Neural progenitor cell (in vitro differentiated cells): ENCODE measurements at regions not wholly inside any gene's neighbourhood (a gene's known extent, or its start where the extent isn't known, plus 50 kb on each side); places are given as distances from the start of the nearest gene placed in this dataset.

ENCODE experiments used
- DNase-seq: peaks from one replicate; pipeline ENCODE4 v3.0.0-alpha.2; 2016; ENCODE audit warnings: low spot score
- H2AFZ ChIP-seq: fragments of 200-600 bp; sonication (generic); replicated peaks from 2 replicates; pipeline ENCODE4 v1.6.1; 2016; ENCODE audit warnings: antibody characterized with exemption
- H3F3A ChIP-seq: fragments of 200-600 bp; sonication (generic); 2 replicates; pipeline ENCODE4 v1.6.1; 2016; ENCODE audit warnings: antibody characterized with exemption, low read depth
- H3K27ac ChIP-seq: fragments of 200-600 bp; sonication (generic); 2 replicates; pipeline ENCODE4 v1.5.1; 2016; ENCODE audit warnings: mild to moderate bottlenecking
- H3K27me3 ChIP-seq: fragments of 200-600 bp; sonication (generic); 2 replicates; pipeline ENCODE4 v1.6.1; 2016; ENCODE audit warnings: mild to moderate bottlenecking, moderate library complexity
- H3K36me3 ChIP-seq: fragments of 200-600 bp; sonication (generic); 2 replicates; pipeline ENCODE4 v1.5.1; 2016
- H3K4me1 ChIP-seq: fragments of 200-600 bp; sonication (generic); 2 replicates; pipeline ENCODE4 v1.6.1; 2016; ENCODE audit warnings: mixed run types
- H3K4me2 ChIP-seq: fragments of 200-600 bp; sonication (generic); 2 replicates; pipeline ENCODE4 v1.6.1; 2016
- H3K4me3 ChIP-seq: fragments of 200-600 bp; sonication (generic); 2 replicates; pipeline ENCODE4 v1.5.1; 2016
- H3K79me2 ChIP-seq: fragments of 200-600 bp; sonication (generic); 2 replicates; pipeline ENCODE4 v1.6.1; 2016; ENCODE audit warnings: low read depth
- H3K9ac ChIP-seq: fragments of 200-600 bp; sonication (generic); 2 replicates; pipeline ENCODE4 v1.6.1; 2016
- H3K9me3 ChIP-seq: fragments of 200-600 bp; sonication (generic); 2 replicates; pipeline ENCODE4 v1.5.1; 2016; ENCODE audit warnings: low read depth
- H4K20me1 ChIP-seq: fragments of 200-600 bp; sonication (generic); 2 replicates; pipeline ENCODE4 v1.6.1; 2016; ENCODE audit warnings: low read depth
- H3K27ac Mint-ChIP-seq: 3 replicates; pipeline ENCODE4 v1.8.0; 2021; ENCODE audit warnings: mixed read lengths
- H3K27me3 Mint-ChIP-seq: 2 replicates; pipeline ENCODE4 v1.8.0; 2022; ENCODE audit warnings: low read depth, mild to moderate bottlenecking, inconsistent platforms, moderate library complexity, mixed read lengths; ENCODE audit not compliant: insufficient read depth
- H3K36me3 Mint-ChIP-seq: 3 replicates; pipeline ENCODE4 v1.8.0; 2021; ENCODE audit warnings: mixed read lengths
- H3K4me1 Mint-ChIP-seq: 3 replicates; pipeline ENCODE4 v1.8.0; 2021; ENCODE audit warnings: mixed read lengths
- H3K4me3 Mint-ChIP-seq: 3 replicates; pipeline ENCODE4 v1.8.0; 2021; ENCODE audit warnings: mild to moderate bottlenecking, moderate library complexity, mixed read lengths
- H3K9me3 Mint-ChIP-seq: 3 replicates; pipeline ENCODE4 v1.8.0; 2020; ENCODE audit warnings: mixed read lengths
- EZH2 ChIP-seq: fragments of 200-600 bp; sonication (generic); IDR thresholded peaks from 2 replicates; pipeline ENCODE4 v1.6.1; 2017; ENCODE audit warnings: antibody characterized with exemption, mild to moderate bottlenecking, moderate library complexity
- EZH2phosphoT487 ChIP-seq: fragments of 200-600 bp; sonication (generic); IDR thresholded peaks from 2 replicates; pipeline ENCODE4 v1.6.1; 2017; ENCODE audit warnings: antibody characterized with exemption
- TF ChIP-seq, protein P1 (sequence below): fragments of 200-600 bp; sonication (generic); IDR thresholded peaks from 2 replicates; pipeline ENCODE4 v1.5.1; 2017; ENCODE audit warnings: antibody characterized with exemption, mild to moderate bottlenecking

DNA sequence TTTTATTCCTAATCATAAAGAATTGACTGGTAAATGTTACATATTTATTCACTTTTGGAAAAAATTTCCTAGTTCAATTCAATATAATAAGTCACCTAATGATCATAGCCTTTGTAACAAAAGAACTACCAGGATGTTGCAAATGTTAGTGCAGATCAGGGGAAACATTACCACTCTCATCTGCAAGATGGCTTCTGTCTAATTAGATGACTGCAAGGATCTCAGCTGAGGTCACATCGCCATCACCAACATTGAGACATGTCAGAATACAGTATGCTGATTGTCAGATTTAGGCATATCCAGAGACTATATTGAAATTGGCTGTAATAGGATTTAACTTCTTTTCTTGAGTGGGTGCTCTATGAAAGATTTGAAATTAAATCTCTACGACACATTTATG is 431.4 kb upstream of the AGTR1 start:
- TF ChIP-seq EZH2phosphoT487, result no peak
- no peak for TF ChIP-seq EZH2
- TF ChIP-seq, protein P1, sequence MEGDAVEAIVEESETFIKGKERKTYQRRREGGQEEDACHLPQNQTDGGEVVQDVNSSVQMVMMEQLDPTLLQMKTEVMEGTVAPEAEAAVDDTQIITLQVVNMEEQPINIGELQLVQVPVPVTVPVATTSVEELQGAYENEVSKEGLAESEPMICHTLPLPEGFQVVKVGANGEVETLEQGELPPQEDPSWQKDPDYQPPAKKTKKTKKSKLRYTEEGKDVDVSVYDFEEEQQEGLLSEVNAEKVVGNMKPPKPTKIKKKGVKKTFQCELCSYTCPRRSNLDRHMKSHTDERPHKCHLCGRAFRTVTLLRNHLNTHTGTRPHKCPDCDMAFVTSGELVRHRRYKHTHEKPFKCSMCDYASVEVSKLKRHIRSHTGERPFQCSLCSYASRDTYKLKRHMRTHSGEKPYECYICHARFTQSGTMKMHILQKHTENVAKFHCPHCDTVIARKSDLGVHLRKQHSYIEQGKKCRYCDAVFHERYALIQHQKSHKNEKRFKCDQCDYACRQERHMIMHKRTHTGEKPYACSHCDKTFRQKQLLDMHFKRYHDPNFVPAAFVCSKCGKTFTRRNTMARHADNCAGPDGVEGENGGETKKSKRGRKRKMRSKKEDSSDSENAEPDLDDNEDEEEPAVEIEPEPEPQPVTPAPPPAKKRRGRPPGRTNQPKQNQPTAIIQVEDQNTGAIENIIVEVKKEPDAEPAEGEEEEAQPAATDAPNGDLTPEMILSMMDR, result no peak
- Mint-ChIP-seq H3K4me1 (peaks cover 10% of the 10 kb centered on the region), H3K4me3 (no peak overlapping the region), H3K27me3 (no peaks in the 10 kb centered on the region), H3K36me3 (no peaks in the 10 kb centered on the region), H3K9me3 (peaks cover 1% of the 10 kb centered on the region), H3K27ac (no peak overlapping the region)
- Histone ChIP-seq H3F3A (no peaks in the 10 kb centered on the region), H3K27ac (no peak overlapping the region), H3K79me2 (no peaks in the 10 kb centered on the region), H3K4me2 (no peak overlapping the region), H3K9ac (no peak overlapping the region), H2AFZ (no peak overlapping the region), H3K4me1 (no peaks in the 10 kb centered on the region), H3K36me3 (no peaks in the 10 kb centered on the region), H3K9me3 (no peaks in the 10 kb centered on the region), H4K20me1 (no peaks in the 10 kb centered on the region), H3K27me3 (no peaks in the 10 kb centered on the region), H3K4me3 (no peak overlapping the region)
- DNase-seq, result no peak

DNA sequence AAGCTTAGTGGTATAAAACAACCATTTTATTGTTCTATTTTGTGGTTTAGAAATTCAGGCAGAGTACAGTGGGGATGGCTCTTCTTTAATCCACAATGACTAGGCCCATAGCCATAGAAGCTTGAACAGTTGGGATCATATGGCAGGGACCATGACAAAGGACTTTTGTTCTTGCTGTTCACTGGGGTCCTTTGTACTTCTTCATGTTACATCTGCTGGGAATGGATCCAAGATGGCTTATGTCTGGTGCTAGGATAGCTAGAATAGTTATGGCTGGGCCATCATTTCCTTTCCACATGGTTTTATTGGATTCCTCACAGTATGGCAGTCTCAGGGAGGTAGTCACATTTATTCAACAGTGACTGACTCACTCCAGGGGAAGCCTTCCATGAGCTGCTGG is 427.9 kb upstream of the AGTR1 start:
- Histone ChIP-seq H4K20me1 (no peaks in the 10 kb centered on the region), H3K79me2 (no peaks in the 10 kb centered on the region), H3K4me2 (no peak overlapping the region), H3K9ac (no peak overlapping the region), H3K27me3 (no peaks in the 10 kb centered on the region), H2AFZ (no peak overlapping the region), H3K27ac (no peak overlapping the region), H3K9me3 (no peaks in the 10 kb centered on the region), H3K4me1 (no peaks in the 10 kb centered on the region), H3K36me3 (no peaks in the 10 kb centered on the region), H3K4me3 (no peak overlapping the region), H3F3A (no peaks in the 10 kb centered on the region)
- DNase-seq, result no peak
- peaks cover 3% of the 10 kb centered on the region for H3K9me3 Mint-ChIP-seq
- H3K4me1 Mint-ChIP-seq, result peaks cover 5% of the 10 kb centered on the region
- no peak overlapping the region for H3K4me3 Mint-ChIP-seq
- no peaks in the 10 kb centered on the region for H3K36me3 Mint-ChIP-seq
- H3K27ac Mint-ChIP-seq, result no peak overlapping the region
- H3K27me3 Mint-ChIP-seq, result no peaks in the 10 kb centered on the region
- no peak for TF ChIP-seq EZH2phosphoT487
- no peak for TF ChIP-seq EZH2
- TF ChIP-seq, protein P1, result no peak

DNA sequence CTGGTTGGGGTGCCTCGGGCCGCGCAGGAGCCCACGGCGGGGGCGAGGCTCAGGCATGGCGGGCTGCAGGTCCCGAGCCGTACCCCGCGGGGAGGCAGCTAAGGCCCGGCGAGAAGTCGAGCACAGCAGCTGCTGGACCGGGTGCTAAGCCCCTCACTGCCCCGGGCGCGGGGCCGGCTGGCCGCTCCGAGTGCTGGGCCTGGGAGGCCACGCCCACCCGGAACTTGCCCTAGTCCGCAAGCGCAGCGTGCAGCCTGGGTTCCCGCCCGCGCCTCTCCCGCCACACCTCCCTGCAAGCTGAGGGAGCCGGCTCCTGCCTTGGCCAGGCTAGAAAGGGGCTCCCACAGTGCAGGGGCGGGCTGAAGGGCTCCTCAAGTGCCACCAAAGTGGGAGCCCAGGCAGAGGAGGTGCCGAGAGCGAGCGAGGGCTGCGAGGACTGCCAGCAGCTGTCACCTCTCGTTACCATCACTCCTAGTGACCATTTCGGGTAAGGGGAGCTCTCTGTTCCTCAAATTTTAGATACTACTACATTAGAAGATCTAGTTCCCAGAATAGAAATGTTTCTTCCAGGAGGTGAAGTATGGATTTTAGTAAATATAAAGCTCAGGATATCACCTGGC is 417.0 kb upstream of the AGTR1 start:
- H2AFZ ChIP-seq, result no peak overlapping the region
- H3K27ac Mint-ChIP-seq, result no peak overlapping the region
- H3K9me3 ChIP-seq, result no peaks in the 10 kb centered on the region
- no peaks in the 10 kb centered on the region for H3F3A ChIP-seq
- H3K4me3 ChIP-seq, result no peak overlapping the region
- no peak overlapping the region for H3K4me2 ChIP-seq
- no peaks in the 10 kb centered on the region for H3K36me3 ChIP-seq
- H4K20me1 ChIP-seq, result no peaks in the 10 kb centered on the region
- H3K27me3 Mint-ChIP-seq, result no peaks in the 10 kb centered on the region
- no peak for DNase-seq
- H3K36me3 Mint-ChIP-seq, result peaks cover 2% of the 10 kb centered on the region
- TF ChIP-seq EZH2phosphoT487, result no peak
- TF ChIP-seq, protein P1, result no peak
- no peak for TF ChIP-seq EZH2
- no peak overlapping the region for H3K27ac ChIP-seq
- H3K9ac ChIP-seq, result no peak overlapping the region
- no peaks in the 10 kb centered on the region for H3K4me1 Mint-ChIP-seq
- H3K4me3 Mint-ChIP-seq, result no peak overlapping the region
- H3K9me3 Mint-ChIP-seq, result peaks cover 9% of the 10 kb centered on the region
- no peaks in the 10 kb centered on the region for H3K27me3 ChIP-seq
- no peaks in the 10 kb centered on the region for H3K79me2 ChIP-seq
- H3K4me1 ChIP-seq, result no peaks in the 10 kb centered on the region
